GM23338 (cell line): ENCODE measurements at regions not wholly inside any gene's neighbourhood (a gene's known extent, or its start where the extent isn't known, plus 50 kb on each side); places are given as distances from the start of the nearest gene placed in this dataset.

Experiments
- EZH2 ChIP-seq: fragments of 200-600 bp; sonication (generic); IDR thresholded peaks from one replicate; pipeline ENCODE4 v1.8.0; 2017; ENCODE audit warnings: antibody characterized with exemption, mild to moderate bottlenecking, low read depth; ENCODE audit not compliant: unreplicated experiment
- EZH2phosphoT487 ChIP-seq: fragments of 200-600 bp; sonication (generic); IDR thresholded peaks from one replicate; pipeline ENCODE4 v1.8.1; 2018; ENCODE audit warnings: antibody characterized with exemption; ENCODE audit not compliant: unreplicated experiment
- TF ChIP-seq, protein P1 (sequence below), 2 experiments: fragments of 200-600 bp in 1 of 2; sonication (generic) in 1 of 2; conservative IDR thresholded peaks; 2 replicates each; pipeline versions ENCODE4 v1.5.1 to v1.6.1; 2016 to 2017; ENCODE audit warnings: antibody characterized with exemption in 2 of 2, low read depth in 2 of 2, mild to moderate bottlenecking in 2 of 2, moderate library complexity in 1 of 2

DNA sequence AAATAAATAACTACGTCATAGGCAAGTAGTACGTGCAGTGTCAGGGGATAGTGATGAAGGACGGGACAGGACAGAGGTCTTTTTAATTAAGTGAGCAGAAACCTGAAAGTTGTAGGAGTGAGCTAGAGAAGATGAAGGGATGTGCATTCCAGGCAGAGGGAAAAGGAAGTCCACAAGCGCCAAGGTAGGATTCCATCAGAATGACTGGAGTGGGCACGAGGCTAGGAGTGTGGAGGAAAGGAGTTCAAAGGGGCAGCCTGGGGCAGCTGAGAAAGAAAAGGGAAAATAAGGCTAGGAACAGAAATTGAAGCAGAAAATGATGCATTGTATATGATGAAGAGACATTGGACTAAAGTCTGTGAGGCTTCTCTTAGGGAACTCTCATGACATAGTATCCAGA lies 192.2 kb upstream of the TLL1 start:
- TF ChIP-seq EZH2phosphoT487 = no peak
- TF ChIP-seq, protein P1, sequence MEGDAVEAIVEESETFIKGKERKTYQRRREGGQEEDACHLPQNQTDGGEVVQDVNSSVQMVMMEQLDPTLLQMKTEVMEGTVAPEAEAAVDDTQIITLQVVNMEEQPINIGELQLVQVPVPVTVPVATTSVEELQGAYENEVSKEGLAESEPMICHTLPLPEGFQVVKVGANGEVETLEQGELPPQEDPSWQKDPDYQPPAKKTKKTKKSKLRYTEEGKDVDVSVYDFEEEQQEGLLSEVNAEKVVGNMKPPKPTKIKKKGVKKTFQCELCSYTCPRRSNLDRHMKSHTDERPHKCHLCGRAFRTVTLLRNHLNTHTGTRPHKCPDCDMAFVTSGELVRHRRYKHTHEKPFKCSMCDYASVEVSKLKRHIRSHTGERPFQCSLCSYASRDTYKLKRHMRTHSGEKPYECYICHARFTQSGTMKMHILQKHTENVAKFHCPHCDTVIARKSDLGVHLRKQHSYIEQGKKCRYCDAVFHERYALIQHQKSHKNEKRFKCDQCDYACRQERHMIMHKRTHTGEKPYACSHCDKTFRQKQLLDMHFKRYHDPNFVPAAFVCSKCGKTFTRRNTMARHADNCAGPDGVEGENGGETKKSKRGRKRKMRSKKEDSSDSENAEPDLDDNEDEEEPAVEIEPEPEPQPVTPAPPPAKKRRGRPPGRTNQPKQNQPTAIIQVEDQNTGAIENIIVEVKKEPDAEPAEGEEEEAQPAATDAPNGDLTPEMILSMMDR (conservative IDR thresholded peaks at IDR 0.05; ENCODE audit: low read depth in 2 of 2) = no peak
- TF ChIP-seq EZH2 = no peak
